ENCODE measurements at regions not wholly inside any gene's neighbourhood (a gene's known extent, or its start where the extent isn't known, plus 50 kb on each side); places are given as distances from the start of the nearest gene placed in this dataset.

GRCh38 chr3:127107491-127108375, 85.2 kb upstream of the PRR23E start:
- no peak for DNase-seq (ENCODE audit: low spot score)

GRCh38 chr3:127108796-127109195, 84.1 kb upstream of the PRR23E start:
- no peak for DNase-seq (ENCODE audit: low spot score)

DNA sequence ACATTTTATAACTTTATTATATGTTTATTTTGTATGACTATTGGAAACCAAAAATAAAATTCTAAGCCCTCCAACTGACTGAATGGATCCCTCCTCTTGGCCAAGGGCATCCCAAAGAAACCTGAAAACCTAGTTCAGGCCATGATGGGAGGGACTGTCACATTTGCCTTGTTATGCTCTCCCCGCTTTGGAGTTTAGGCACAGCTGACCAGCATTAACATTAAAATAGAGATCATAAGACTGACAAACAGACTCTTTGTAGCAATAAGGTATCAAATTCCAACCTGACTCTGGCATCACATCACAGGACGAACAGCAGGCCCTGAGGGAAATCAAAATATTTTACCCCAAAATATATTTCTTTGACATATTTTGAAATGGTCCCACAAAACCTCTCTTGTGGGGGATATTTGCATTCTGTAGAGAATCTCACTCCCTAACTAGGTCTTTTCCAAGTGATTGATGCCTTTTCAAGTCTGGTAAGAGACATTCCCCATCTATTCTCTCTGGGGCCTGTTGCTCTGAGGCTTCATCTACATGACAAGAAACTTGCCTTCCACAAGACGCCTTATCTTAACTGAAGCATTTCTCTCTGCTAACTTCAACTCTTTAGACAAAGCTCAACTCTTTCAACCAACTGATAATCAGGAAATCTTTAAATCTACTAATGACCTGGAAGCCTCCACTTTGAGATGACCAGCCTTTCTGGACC, 81.8 kb upstream of the PRR23E start:
- no peak for DNase-seq (ENCODE audit: low spot score)

- DNase-seq (ENCODE audit: low spot score) = no peak
Observed at GRCh38 chr3:127112796-127113570, 79.9 kb upstream of the PRR23E start.

- DNase-seq (ENCODE audit: low spot score) = no peak
Observed at GRCh38 chr3:127113571-127113891, 79.4 kb upstream of the PRR23E start.

- no peak for DNase-seq (ENCODE audit: low spot score)
Observed at GRCh38 chr3:127114337-127115070, 78.4 kb upstream of the PRR23E start.

- DNase-seq (ENCODE audit: low spot score) = no peak
Observed at GRCh38 chr3:127115691-127116351, 77.1 kb upstream of the PRR23E start.

DNA sequence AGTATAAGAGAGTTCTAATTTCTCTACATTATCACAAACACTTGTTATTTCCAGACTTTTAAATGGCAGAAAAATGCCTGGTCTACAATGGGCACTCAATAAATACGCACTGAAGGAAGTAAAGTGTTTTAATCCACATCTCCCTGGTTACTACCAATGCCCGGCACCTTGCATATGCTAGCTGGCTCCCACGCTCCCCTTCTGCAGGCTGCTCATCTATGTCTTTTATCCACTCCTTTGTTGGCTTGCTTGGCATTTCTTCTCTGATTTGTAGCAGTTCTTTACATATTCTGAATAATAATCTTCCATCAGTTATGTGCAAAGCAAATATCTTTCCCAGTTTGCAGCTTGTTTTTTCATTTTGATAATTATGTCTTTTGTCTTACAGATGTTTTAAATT, 74.6 kb upstream of the PRR23E start:
- no peak for DNase-seq (ENCODE audit: low spot score)

DNA sequence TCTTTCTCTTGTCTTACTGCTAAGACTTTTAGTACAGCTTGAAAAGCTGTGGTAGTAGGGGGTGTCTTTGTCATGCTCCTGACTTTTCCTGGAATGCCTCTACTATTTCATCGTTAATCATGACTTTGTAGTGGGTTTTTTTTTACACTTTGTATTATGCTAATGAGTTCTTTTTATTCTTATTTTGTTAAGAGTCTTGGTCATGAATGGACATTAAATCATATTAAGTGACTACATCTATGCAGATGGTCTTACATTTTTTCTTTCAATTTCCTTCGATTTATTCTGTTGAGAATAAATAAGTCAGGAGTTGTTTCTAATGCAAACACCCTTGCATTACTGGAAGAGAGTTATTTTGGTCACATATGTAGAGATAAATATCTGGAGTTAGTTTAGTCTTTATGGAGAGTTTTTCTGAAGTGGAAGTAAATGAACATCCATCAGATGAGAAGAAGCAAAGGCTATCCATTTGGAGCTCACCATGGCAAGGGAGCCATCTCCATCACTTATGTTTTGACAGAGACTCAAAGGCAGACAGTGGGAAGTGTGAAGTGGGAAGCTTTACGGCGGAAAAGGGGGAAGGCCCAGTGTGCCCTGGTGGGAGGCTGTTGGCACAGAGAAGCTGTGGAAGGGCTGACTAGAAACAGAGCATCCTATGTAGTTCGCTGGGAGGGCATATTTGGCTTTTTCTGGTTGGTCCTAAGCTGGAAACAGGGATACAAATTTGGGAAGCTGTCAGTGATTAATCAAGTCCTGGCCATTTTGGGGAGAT, 73.1 kb upstream of the PRR23E start:
- no peak for DNase-seq (ENCODE audit: low spot score)

DNA sequence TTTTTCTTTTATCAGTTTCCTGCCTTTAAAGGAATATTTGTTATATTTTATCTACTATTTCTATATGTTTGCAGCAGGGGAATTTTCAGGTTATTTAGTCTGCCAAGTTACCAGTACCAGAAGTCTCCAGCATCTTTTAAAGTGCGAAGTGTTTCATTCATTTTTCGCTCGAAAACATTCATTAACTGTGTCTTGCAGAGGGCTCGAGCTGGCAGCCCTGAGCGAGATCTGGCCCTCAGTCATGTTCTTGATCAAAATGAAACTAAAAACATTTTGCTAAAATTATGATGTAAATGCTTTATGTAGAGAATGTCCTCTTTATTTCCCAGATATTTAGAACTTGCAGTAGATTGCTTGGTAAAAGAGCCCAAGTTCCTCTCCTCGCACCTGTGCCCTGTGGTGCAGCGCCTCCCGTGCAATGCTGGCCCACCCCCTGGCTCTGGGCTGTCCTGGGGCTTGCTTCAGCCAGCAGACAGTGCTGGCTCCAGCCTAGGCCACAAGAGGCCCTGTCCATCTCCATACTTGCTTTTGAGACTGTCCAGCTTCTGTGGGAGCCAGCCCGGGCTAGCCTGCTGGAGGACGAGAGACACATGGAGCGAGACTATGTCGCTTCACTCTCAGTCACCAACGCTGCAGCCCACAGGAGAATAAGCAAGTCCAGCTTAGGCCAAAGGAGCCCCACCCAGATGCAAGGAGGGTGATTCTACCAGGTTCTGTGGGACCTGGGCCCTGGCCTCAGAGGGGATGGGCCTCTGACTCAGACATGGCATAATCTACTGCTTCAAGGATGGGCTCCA, 71.9 kb upstream of the PRR23E start:
- DNase-seq (ENCODE audit: low spot score) = no peak

GRCh38 chr3:127121885-127122284, 71.0 kb upstream of the PRR23E start:
- DNase-seq (ENCODE audit: low spot score) = no peak

- DNase-seq (ENCODE audit: low spot score) = no peak
Observed at GRCh38 chr3:127123533-127123932, 69.4 kb upstream of the PRR23E start.

GRCh38 chr3:127124120-127124519, 68.8 kb upstream of the PRR23E start:
- no peak for DNase-seq (ENCODE audit: low spot score)

DNA sequence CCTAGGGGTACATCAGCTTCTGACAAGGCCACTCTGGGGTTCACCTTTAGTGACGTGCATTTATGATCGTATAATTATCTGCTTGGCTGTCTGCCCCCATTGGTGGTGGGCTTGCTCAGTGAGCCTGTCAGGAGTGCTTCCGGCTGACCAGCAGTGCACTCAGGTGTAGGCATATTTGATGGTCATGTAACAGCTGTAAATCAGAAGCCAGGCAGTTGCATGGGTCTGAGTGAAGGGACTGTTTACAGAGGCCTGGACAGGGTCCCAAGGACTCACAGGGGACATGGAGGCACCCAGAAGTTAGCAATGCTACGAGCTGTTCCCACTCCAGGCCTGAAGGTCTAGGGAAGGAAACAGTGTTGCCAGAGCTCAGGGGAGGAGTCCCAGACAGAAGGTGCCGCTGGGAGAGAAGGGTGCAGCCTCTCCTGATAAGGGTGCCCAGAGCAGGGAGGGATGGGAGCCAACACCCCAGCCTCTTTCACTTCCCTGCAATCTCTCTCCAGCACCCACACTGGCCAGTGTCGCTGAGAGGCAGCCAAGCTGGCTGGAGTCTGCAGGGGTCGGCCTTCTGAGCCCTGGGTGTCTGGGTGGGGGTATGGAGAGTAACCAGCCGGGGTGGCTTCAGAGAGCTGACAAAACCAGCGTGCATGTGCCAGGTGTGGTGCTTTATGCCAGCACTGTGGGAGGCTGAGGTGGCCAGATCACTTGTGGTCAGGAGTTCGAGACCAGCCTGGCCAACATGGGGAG, 61.3 kb upstream of the PRR23E start:
- DNase-seq (ENCODE audit: low spot score) = no peak

- DNase-seq (ENCODE audit: low spot score) = no peak
Observed at GRCh38 chr3:127132876-127133275, 60.1 kb upstream of the PRR23E start.

DNA sequence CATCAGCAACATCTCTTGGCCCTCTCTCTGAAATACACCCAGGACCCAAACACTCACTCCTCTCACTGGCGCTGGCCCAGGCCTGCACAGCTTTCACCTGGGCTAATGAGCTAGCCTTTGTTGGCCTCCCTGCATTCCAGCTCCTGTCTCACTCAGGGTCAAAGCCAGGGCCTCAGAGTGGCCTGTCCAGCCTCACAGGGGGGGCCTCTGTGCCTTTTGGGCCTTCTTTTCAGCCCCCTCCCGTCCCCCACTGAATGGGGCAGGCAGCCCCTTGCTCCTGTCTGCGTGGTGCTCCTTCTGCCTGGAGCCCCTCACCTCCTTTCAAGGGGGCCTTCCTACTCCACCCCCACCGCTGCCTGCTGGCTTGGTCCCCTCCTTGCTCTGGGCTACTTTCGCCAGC, 59.0 kb upstream of the PRR23E start:
- DNase-seq (ENCODE audit: low spot score) = no peak

DNA sequence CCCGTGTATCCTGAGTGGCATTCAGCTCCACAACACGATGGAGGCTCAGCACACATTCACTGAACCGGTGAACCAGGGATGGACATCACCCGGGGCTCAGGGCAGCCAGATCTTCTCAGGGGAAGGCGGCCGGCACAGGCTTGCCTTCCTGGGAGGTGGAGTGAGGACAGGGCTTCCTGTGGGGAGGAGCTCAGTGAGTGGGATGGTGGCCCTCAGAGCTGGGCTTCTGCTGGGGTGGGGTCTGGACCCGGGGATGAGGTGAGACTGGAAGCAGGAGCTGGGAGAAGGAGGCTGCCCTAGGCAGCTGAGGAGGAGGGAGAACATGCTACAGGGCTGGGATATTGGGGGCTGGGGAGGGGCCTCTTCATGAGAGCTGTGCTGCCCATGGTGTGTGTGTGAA, 58.5 kb upstream of the PRR23E start:
- DNase-seq (ENCODE audit: low spot score) = no peak

- no peak for DNase-seq (ENCODE audit: low spot score)
Observed at GRCh38 chr3:127134887-127135240, 58.1 kb upstream of the PRR23E start.
